DMS114 treated with DMSO at 0.1 percent for 48 hours (cell line): ENCODE measurements at regions not wholly inside any gene's neighbourhood (a gene's known extent, or its start where the extent isn't known, plus 50 kb on each side); places are given as distances from the start of the nearest gene placed in this dataset.

Source experiments
- DNase-seq: peaks from one replicate; lab custom pipeline; 2025; ENCODE audit not compliant: unreplicated experiment; lab: John Stamatoyannopoulos, UW

DNA sequence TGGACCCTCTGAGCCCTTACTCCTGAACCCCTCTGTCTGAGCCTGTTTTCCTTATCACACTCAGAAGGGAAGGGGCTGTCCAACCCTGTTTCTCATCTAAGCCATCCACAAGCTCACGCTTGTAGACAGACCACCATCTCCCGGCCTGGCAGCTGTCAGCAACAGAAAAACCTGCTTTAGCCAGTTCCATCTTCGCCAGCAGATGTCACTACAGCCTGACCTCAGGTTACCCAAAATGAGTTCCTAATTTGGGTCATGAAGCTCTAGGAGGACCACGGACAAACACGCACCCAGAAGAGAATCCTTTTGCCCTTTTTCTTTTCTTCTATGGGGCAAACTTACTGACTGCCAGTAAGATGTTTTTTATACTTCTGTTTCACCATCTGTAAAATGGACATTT, 445.4 kb downstream of the BCOR start:
- DNase-seq: no peak

DNA sequence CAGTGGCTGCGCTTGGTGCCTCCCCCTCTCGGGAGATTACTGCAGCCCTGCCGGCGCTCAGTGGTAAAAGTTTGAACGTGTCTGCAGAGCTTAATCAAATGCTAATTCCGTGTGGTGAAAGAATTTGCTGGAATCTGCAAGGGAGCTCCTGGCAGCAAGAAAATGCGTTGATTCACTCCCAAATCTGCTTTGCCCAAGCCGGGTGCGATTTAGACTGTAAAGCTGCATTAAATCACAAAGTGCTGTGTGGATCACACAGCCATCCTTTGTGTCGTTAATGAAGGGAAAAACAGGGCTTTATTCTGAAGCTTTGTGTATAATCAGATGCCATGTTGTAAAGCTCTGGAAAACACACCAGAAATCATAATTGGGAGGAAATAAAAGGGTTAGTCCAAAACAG, 444.1 kb downstream of the BCOR start:
- DNase-seq: no peak

DNA sequence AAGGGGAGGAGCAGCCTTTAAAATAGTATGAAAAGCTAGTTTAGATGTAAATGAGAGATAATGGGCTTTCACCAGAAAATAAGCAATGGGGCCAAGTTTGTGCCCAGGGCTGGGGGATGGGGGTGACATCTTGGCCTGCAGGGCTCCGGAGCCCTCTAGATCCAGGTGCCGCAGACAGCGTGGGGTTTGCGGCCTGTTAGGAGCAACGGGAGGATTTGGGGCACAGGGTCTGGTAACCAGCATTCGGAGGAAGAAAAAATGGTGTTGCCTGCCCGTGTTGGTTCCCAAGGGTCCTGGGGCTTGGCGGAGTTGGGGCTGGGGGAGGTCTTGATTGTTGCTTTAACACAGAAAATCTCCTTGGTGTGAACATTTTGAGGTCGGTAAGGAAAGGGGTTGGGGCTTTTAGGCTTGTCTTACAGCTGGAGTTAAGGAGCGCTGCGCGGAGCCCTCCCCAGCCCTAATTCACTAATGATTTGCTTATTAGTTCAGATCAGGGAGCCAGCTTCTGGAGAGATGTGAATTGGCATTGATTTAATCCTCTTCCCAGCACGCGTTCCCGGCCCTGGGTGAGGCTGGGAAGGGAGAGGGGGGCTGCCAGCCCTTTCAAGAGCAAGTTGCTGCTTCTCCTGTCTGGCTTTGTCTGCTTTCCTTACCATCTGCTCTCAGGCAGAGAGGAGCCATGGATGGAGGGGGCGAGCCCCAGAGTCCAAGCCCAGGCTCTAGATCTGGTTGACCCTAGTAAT, 443.4 kb downstream of the BCOR start:
- DNase-seq: no peak

DNA sequence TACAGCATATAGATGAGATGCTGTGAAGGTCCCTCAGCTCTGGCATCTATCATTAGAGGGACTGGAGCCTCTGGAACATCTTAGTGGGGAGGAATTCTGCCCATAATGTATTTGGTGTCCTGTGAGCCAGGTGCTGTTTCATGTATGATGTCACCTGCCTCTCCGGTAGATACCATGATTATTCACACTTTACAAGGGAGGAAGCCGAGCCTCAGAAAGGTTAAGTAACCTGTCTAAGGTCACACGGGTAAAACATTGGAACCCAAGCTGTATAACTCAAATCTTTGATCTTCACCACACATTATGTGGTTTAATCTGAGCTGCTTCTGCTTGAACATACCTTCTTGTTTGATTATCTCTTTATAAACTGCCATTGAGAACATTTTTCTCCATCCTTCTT, 442.8 kb downstream of the BCOR start:
- DNase-seq: no peak

DNA sequence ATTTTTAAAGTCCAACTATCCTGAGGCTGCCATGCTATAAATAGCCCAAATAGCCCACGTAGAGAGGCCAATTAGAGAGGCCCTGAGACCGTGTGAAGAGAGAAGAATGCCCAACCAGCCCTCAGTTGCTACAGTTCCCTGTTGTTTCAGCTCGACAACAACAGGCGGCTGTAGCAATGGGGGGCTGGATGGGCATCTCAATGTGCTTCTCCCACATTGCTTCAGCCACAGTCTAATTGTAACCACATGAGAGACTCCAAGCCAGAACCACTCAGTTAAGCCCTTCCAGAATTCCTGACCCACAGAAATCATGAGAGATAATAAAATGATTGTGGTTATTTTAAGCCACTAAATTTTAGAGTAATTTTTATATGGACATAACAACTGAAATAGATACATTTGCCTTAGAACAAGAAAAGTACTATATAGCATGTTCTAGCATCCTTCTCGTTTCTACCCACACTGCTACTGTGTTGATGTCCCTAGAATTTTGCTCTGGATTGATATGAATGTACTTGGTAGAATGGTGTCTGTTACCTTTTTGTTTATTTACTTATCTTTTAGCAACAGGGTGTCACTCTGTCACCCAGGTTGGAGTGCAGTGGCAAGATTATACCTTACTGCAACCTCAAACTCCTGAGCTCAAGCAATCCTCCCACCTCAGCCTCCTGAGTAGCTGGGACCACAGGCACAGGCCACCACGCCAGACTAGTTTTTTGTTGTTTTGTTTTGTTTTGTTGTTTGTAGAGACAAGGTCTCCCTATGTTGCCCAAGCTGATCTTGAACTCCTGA, 436.4 kb downstream of the BCOR start:
- no peak for DNase-seq

DNA sequence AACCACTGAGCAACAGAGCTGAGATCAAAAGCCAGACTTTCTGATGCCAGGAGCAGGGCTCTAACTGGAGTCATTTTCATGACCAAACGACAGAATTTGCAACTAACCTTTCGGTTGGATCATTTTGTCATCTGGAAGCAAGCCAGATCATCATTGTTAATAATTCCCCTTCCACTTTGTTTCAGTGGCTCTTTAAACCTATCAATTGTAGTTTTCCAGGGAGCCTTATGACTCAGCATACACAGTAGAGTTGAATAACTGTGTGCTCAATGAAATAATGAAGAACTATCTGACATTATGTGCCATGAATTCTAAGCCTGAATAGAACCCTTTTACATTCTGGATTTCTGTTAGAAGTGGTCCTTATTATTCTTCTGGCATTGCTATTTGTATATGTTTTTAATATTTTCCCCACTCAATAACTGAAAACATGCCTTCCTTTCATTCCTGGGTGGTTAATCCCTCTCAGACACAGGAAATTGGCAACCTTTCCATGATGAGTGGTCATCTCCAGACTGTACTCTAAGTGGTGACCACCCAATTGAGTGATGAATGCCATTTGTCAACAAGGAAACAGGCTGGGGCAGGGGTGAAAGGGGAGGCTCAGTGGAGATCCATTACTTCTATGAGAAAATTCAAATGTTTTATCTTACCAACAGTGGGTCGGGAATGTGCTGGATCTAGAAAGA, 431.8 kb downstream of the BCOR start:
- DNase-seq: no peak

DNA sequence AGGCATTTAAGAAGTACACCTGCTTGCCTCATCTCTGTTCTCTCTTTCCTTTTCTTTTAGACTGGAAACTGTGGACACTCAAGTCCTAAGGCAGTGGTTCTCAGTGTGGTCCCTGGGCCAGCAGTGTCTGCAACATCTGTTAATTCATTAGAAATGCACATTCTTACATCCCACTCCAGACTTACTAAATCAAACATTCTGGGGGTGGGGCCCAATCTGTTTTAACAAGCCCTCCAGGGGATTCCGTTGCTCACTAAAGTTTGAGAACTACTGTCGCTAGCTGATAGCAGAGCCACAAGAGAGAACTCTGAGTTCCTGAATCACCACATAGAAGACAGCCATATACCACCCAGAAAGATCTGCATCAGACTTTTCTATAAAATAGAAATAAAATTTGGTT, 430.6 kb downstream of the BCOR start:
- DNase-seq: no peak

DNA sequence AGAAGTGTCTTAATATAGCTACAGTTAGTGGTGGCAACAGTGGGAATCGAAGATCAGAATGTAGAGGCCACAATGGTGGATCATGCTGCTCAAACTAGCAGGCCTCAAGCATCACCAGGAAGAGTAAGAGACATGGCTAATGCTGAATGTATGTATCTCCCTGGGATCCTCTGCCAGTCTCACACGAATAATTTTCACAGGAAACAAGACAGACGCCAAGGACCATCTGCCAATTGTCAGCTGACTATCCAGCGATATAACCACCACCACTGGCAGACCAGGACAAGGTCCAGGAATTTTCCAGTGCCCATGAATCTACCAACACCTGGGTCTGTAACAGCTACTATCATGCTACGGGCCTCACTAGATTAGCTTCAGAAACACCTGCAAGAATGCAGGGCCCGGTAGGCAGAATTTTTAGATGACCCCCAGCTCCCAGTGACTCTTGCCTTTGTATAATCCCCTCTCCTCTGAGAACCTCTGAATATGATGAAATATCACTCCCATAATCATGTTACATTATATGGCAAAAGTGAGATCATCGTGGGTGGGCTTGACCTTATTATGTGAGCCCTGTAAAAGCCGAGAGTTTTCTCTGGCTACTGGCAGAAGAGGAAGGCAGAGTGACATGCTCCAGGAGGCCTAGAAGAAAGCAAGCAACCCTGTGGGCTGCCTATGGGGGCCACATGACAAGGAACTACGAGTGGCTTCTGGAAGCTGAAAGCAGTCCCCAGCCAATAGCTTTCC, 429.8 kb downstream of the BCOR start:
- no peak for DNase-seq

DNA sequence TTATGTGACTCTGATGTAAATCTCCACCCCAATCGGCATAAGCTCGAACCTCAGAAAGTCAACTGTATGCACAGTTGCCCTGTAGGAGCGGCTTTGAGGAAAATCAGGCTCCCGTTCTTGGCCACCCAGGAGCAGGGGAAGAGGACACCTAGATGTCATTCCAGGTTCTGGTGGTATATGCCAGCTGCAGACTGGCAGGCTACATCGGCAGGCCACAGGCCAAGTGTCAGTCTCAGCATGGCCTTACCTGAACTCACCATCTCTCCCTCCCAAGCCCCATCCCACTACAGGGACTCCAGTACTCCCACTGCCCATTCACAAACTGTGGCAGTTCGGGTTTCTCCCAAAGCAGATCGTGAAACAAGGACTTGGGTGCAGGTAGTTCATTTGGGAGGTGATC, 428.1 kb downstream of the BCOR start:
- DNase-seq: no peak

DNA sequence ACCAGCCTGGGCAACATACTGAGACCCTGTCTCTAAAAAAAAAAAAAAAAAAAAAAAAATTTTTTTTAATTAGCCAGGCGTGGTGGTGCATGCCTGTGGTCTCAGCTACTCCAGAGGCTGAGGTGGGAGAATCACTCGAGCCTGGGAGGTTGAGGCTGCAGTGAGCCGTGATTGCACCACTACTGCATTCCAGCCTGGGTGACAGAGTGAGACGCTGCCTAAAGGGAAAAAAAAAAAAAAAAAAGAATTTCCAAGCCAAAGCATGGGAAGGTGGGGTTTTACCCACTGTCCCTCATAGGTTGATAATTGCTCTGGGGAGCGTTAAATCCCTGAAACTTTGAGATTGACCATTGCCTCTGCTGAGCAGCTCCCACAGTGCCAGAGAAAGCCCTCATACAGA, 427.5 kb downstream of the BCOR start:
- no peak for DNase-seq

DNA sequence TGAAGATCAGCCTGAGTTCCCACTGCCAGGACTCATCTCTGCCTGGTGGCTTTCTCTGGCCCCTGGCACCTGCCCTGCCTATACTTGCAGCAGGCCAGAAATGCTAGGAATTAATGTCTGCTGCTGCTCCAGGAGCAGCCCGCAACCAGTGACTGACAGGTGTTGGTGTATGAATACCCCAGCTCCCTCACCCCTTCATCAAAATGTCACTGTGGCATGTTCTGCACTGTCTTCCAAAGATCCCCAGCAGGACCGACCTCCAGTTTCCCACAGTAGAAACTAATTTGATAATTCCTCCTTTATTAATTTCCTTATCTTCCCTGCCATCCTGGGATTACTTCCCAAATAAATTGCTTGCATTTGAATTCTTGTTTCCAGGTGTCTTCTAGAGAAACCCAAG, 425.4 kb downstream of the BCOR start:
- no peak for DNase-seq

DNA sequence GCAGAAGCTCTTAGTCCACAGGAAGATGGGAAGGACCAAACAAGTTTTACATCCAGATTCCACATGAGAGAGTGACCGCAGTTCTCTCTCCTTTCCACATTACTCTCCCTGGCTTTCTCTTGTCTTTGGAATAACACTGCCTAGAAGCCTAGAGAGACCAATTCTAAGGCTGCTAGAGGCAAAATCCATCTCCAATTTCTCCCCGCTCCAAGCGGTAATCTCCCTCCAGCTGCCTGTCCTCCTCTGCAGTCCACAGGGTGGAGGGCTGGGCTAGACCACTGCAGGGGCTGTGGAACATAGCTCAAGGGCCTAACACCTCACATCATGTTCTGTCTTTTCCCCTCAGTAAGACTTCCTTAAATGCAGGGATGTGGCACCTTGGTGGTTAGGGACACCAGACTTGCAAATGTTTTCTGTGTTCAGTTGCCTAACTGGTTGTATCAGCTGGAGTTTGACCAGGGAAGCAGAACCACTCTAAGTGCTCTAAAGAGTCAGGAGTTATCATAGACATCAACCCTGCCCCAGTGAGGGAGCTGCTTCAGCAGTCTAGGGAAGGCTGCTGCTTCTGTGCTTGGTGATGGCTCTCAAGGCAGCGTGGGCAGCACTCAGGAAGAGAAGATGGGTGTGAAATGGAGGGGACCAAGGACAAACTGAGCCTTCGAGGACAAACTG, 423.1 kb downstream of the BCOR start:
- no peak for DNase-seq

DNA sequence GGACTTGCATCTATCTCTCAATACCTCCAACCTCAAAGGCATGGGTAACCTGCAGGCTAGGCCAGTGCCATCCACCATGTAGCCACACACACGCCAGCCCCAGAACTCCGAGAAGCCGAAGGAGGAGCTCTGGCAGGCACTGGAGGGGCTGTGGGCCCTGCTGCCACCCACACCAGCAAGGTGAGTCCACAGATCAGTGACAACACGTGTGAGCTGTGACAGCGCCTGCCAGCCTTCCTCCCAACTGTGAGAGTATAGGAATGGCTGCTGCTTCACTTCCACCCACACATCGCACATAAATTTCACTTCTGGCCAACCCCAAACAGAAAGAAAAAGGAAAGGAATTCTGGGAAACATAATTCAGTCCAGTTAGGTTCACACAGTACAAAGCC, 422.6 kb downstream of the BCOR start:
- no peak for DNase-seq

DNA sequence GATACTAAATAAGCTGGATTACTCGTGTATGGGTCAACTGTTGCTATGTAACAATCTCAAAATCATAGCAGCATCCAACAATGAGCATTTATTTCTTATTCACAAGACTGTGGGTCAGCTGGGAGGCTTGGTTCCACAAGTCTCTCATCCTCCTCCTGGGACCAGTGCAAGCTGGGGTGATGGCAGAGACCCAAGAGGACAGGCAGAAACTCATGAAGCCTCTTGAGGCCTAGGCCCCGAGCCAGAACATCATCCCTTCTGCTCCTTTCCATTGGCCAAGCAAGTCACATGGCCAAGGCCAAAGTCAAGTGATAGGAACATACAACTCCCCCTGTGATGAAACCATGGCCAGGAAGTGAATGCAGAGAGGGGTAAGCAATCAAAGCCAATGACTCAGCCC, 422.1 kb downstream of the BCOR start:
- no peak for DNase-seq

DNA sequence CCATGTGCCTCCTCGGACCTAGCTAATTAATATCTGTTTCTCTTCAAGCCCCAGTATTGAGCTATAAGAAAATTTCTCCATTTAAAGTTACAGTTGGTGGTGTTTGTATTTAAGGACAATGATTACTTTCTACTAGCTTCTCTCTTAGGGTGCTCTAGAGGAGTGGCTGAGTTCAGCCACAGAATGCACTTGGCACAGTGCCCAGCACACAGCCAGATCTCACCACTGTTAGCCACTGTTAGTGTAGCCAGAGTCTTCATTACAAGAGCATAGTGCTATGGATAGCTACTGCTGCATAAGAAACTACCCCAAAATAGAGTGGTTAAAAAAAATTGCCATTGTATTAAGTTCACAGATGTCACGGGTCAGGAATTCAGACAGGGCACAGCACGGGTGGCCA, 421.3 kb downstream of the BCOR start:
- DNase-seq: no peak

DNA sequence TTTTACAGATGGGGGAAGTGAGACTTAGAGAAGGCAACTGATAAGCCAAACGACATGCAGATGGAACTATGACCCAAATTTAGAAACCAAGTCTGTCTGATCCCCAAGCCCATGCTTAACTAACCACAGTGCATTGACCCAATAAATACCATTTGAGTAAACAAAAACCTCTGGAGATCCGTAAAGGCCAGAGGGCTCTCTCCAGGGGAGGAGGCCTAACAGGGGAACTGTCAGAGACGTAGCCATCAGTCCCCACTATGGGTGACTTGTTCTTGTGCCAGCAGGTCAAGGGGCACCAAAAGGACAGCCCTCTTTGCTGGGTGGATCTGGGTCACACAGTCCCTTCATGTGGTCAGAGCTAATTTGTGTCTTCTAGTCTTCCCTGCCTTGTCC, 420.2 kb downstream of the BCOR start:
- no peak for DNase-seq

DNA sequence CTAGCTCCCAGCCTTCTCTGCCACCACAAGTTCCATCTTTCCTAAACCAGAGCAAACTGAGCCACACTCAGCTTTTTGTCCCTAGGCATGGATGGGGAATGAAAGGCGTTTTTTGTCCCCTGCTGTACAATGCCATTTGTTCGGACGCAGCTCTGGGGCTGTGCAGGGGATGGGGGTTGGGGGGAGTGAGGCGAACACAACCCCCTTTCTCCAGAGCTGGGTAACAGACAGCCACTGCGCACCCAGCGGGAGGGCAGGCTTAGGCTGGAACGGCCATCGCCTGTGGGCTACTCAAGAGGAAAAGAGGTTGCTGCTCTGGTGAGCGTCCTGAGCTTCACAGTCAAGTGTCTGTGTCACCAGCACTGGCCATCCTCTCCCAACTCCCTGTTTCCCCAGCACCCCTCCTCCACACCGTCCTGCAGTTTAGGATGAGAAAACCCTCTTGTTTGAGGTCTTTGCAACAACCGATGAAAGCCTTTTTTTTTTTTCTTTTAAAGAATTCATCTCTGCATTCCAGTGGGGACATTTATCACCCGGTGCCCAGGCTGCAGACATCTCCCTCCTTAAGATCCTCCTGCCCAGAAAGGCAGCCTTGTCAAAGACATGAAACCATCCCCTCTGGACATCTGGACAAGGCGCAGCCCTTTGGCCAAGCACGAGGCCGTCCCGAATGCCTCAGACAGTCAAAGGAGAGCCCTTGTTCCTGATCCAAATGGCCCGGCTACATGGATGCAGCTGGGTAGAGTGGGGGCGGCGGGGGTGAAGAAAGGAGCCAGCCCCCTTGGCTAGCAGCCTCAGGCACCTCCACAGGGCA, 419.6 kb downstream of the BCOR start:
- no peak for DNase-seq

DNA sequence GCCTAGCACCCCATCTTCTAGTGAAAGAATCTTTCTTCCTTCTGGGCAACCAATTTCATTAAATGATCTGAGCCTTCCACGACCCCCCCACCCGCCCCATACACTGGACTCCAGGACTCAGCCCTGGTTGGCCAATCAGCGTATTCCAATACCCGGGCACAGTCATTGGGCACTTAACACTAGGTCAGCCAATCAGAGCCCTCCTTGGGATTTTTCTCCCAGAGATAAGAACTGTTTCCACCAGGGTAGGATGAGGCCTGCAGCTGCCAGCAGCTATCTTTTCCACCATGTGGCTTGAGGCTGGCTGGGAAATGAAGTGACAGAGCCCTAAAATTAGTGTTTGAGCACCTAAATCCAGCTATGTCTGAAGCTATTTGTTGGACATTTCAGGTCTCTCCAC, 418.8 kb downstream of the BCOR start:
- DNase-seq: no peak

DNA sequence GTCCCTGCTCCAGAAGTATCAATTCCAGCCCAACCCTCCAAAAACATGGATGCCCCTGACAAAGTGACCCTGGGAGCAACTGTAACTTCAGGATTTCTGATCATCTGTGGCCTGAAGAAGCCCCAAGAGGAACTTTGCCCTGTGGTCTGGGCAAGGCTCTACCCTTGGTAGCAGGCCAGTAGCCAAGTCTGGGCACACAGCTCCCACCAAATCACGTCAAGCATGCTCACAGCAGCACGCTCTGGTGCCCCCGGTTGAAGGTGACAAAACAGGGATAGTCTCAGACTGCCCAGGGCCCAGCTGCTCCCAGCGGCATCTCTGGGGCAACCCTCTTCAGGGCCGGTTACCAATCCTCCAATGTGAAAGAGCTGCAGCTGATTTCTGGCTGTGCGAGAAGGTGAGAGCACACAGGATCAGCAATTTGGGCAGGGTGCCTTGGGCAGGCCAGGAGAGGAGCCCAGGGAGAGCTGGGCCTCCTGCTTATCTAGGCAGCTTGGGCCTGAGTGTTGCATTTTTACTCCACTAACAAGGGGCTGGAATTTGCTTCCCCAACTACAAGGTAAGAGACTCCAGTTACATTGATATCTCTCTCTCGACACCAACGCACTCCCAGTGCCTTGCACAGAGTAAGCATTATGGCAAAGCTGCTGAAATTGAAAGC, 418.1 kb downstream of the BCOR start:
- DNase-seq: no peak

DNA sequence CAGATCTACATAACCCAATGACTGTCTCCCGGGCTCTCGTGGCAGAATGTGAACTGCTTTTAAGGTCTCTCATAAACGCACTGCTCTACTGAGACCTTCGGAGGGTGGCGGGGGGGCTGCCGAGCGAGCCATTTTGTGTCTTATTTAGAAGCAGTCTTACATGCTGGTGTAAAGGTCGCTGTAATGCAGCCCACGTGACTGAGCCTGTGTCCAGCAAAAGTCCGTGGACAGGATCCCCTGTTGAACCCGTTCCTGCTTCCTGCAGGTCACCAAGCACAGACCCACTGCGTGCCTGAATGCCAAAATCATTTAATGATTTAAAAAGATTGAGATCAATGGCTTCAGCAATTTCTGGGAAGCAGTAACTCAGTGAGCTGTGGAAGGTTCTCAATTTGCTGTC, 415.9 kb downstream of the BCOR start:
- DNase-seq: no peak
